Caco-2 (cell line): ENCODE measurements at regions not wholly inside any gene's neighbourhood (a gene's known extent, or its start where the extent isn't known, plus 50 kb on each side); places are given as distances from the start of the nearest gene placed in this dataset.

ENCODE experiments used
- BruUV-seq: library from RNA; stranded (reverse); fragments of 400-500 nt; replicated peaks from 2 replicates; lab custom pipeline; 2021; lab: Mats Ljungman, UMichigan
- CTCF ChIA-PET: fragments of 300-600 bp; sonication (Branson Sonifier 250); formaldehyde crosslinking; loops from one replicate; lab custom pipeline; 2022; ENCODE audit warnings: antibody characterized with exemption; lab: Charles Lee
- POLR2A ChIA-PET: fragments of 300-600 bp; sonication (Branson Sonifier 250); formaldehyde crosslinking; loops from one replicate; lab custom pipeline; 2022; ENCODE audit warnings: antibody characterized with exemption; lab: Charles Lee
- DNase-seq, 2 experiments: peaks; one replicate each; pipeline versions ENCODE4 v3.0.0 to v3.0.0-alpha.2; 2020 to 2022
- H3K27me3 ChIP-seq: replicated peaks from 2 replicates; pipeline ENCODE4 v1.6.0; 2011; ENCODE audit warnings: low read length; ENCODE audit not compliant: control insufficient read depth, insufficient read depth
- H3K36me3 ChIP-seq: 2 replicates; pipeline ENCODE4 v1.5.1; 2011; ENCODE audit warnings: low read length; ENCODE audit not compliant: control insufficient read depth, insufficient read depth
- H3K4me1 ChIP-seq: fragments of 250-450 bp; sonication (Bioruptor Pico); 2 replicates; pipeline ENCODE4 v1.5.1; 2020; ENCODE audit warnings: mild to moderate bottlenecking
- H3K4me3 ChIP-seq: 2 replicates; pipeline ENCODE4 v1.5.1; 2011; ENCODE audit warnings: low read depth, mild to moderate bottlenecking, control low read depth, low read length
- H3K9me3 ChIP-seq: fragments of 250-450 bp; sonication (Bioruptor Pico); 2 replicates; pipeline ENCODE4 v1.5.1; 2020; ENCODE audit warnings: mild to moderate bottlenecking, moderate library complexity
- H3K27ac Mint-ChIP-seq: one replicate; pipeline ENCODE4 v1.8.0; 2022; ENCODE audit warnings: mixed read lengths; ENCODE audit not compliant: unreplicated experiment
- H3K27me3 Mint-ChIP-seq: one replicate; pipeline ENCODE4 v1.8.0; 2022; ENCODE audit warnings: mixed read lengths; ENCODE audit not compliant: insufficient read depth, unreplicated experiment
- H3K36me3 Mint-ChIP-seq: one replicate; pipeline ENCODE4 v1.8.0; 2022; ENCODE audit warnings: mild to moderate bottlenecking, mixed read lengths; ENCODE audit not compliant: insufficient read depth, unreplicated experiment
- H3K4me1 Mint-ChIP-seq: one replicate; pipeline ENCODE4 v1.8.0; 2022; ENCODE audit warnings: low read depth, mixed read lengths; ENCODE audit not compliant: unreplicated experiment
- H3K4me3 Mint-ChIP-seq: one replicate; pipeline ENCODE4 v1.8.0; 2022; ENCODE audit warnings: mild to moderate bottlenecking, moderate library complexity, mixed read lengths; ENCODE audit not compliant: unreplicated experiment
- H3K9me3 Mint-ChIP-seq: one replicate; pipeline ENCODE4 v1.8.0; 2022; ENCODE audit warnings: mixed read lengths; ENCODE audit not compliant: unreplicated experiment
- CTCF ChIP-seq, 2 experiments: fragments of 200-600 bp in 1 of 2; IDR thresholded peaks; 1 replicate in 1 of 2; 2 replicates in 1 of 2; pipeline versions ENCODE4 v1.5.1 to v1.8.0; 2011 to 2022; ENCODE audit warnings: antibody characterized with exemption in 1 of 2, control low read depth in 1 of 2, inconsistent platforms in 1 of 2, low read depth in 1 of 2, low read length in 1 of 2, mild to moderate bottlenecking in 1 of 2, moderate library complexity in 1 of 2; ENCODE audit not compliant: insufficient read depth in 1 of 2, severe bottlenecking in 1 of 2, unreplicated experiment in 1 of 2
- intact Hi-C: fragments of 100-400 bp; cut with micrococcal nuclease; formaldehyde crosslinking; loops from one replicate; pipeline ENCODE4 v1.10.0; 2022; ENCODE audit not compliant: unreplicated experiment

- no TSS peak for BruUV-seq
- POLR2A ChIA-PET: no interaction called here
- Mint-ChIP-seq H3K4me1 (no peaks in the 10 kb centered on the region), H3K4me3 (no peak overlapping the region), H3K36me3 (no peaks in the 10 kb centered on the region), H3K9me3 (no peaks in the 10 kb centered on the region), H3K27me3 (peaks cover 4% of the 10 kb centered on the region), H3K27ac (no peak overlapping the region)
- intact Hi-C loops: no loop called here
- CTCF ChIA-PET: no interaction called here
- no peak for DNase-seq
- Histone ChIP-seq H3K27me3 (no peaks in the 10 kb centered on the region), H3K36me3 (no peaks in the 10 kb centered on the region), H3K4me1 (no peaks in the 10 kb centered on the region), H3K9me3 (no peaks in the 10 kb centered on the region), H3K4me3 (no peak overlapping the region)
- no peak for TF ChIP-seq CTCF (IDR thresholded peaks at IDR 0.05; ENCODE audit: insufficient read depth in 1 of 2, low read depth in 1 of 2, low read length in 1 of 2, severe bottlenecking in 1 of 2, unreplicated experiment in 1 of 2)
Observed at GRCh38 chr12:78269620-78270019, 438.9 kb downstream of the NAV3 start.

- POLR2A ChIA-PET: no interaction called here
- Histone ChIP-seq H3K27me3 (no peaks in the 10 kb centered on the region), H3K36me3 (no peaks in the 10 kb centered on the region), H3K9me3 (no peaks in the 10 kb centered on the region), H3K4me3 (no peak overlapping the region), H3K4me1 (no peaks in the 10 kb centered on the region)
- TF ChIP-seq CTCF (IDR thresholded peaks at IDR 0.05; ENCODE audit: insufficient read depth in 1 of 2, low read depth in 1 of 2, low read length in 1 of 2, severe bottlenecking in 1 of 2, unreplicated experiment in 1 of 2): no peak
- Mint-ChIP-seq H3K27ac (no peak overlapping the region), H3K4me1 (no peaks in the 10 kb centered on the region), H3K36me3 (no peaks in the 10 kb centered on the region), H3K9me3 (no peaks in the 10 kb centered on the region), H3K27me3 (peaks cover 4% of the 10 kb centered on the region), H3K4me3 (no peak overlapping the region)
- DNase-seq: no peak
- CTCF ChIA-PET: no interaction called here
- intact Hi-C loops: no loop called here
- no TSS peak for BruUV-seq
Observed at GRCh38 chr12:78271546-78271945, 440.9 kb downstream of the NAV3 start.

- POLR2A ChIA-PET: no interaction called here
- H3K4me3 ChIP-seq: no peak overlapping the region
- no peaks in the 10 kb centered on the region for H3K4me1 ChIP-seq
- peaks cover 4% of the 10 kb centered on the region for H3K27me3 Mint-ChIP-seq
- H3K27ac Mint-ChIP-seq: no peak overlapping the region
- no peaks in the 10 kb centered on the region for H3K27me3 ChIP-seq
- CTCF ChIA-PET: no interaction called here
- intact Hi-C loops: no loop called here
- no peak overlapping the region for H3K4me3 Mint-ChIP-seq
- H3K4me1 Mint-ChIP-seq: no peaks in the 10 kb centered on the region
- H3K9me3 ChIP-seq: 0 out of 2 replicates have a peak, but pooled peaks cover 3% of the 10 kb centered on the region
- H3K9me3 Mint-ChIP-seq: peaks cover 11% of the 10 kb centered on the region
- H3K36me3 Mint-ChIP-seq: no peaks in the 10 kb centered on the region
- DNase-seq: no peak
- TF ChIP-seq CTCF (IDR thresholded peaks at IDR 0.05; ENCODE audit: insufficient read depth in 1 of 2, low read depth in 1 of 2, low read length in 1 of 2, severe bottlenecking in 1 of 2, unreplicated experiment in 1 of 2): no peak
- no peaks in the 10 kb centered on the region for H3K36me3 ChIP-seq
- BruUV-seq: no TSS peak
Observed at GRCh38 chr12:78275886-78276285, 445.2 kb downstream of the NAV3 start.
